ENCODE measurements at regions not wholly inside any gene's neighbourhood (a gene's known extent, or its start where the extent isn't known, plus 50 kb on each side); places are given as distances from the start of the nearest gene placed in this dataset.

- Histone ChIP-seq H3K27ac (no peak overlapping the region), H3K4me3 (no peak overlapping the region)
- no peak for DNase-seq (ENCODE audit: low spot score)
- TF ChIP-seq, protein P1, sequence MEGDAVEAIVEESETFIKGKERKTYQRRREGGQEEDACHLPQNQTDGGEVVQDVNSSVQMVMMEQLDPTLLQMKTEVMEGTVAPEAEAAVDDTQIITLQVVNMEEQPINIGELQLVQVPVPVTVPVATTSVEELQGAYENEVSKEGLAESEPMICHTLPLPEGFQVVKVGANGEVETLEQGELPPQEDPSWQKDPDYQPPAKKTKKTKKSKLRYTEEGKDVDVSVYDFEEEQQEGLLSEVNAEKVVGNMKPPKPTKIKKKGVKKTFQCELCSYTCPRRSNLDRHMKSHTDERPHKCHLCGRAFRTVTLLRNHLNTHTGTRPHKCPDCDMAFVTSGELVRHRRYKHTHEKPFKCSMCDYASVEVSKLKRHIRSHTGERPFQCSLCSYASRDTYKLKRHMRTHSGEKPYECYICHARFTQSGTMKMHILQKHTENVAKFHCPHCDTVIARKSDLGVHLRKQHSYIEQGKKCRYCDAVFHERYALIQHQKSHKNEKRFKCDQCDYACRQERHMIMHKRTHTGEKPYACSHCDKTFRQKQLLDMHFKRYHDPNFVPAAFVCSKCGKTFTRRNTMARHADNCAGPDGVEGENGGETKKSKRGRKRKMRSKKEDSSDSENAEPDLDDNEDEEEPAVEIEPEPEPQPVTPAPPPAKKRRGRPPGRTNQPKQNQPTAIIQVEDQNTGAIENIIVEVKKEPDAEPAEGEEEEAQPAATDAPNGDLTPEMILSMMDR (IDR thresholded peaks at IDR 0.05), result no peak
These were observed 481.6 kb upstream of the FSTL5 start for GRCh38 chr4:162645381-162645780.

GRCh38 chr4:162644346-162644745, 480.5 kb upstream of the FSTL5 start:
- no peak for DNase-seq (ENCODE audit: low spot score)
- Histone ChIP-seq H3K4me3 (no peak overlapping the region), H3K27ac (no peak overlapping the region)
- TF ChIP-seq, protein P1 (IDR thresholded peaks at IDR 0.05), result no peak

GRCh38 chr4:162640152-162640551, 476.4 kb upstream of the FSTL5 start:
- Histone ChIP-seq H3K4me3 (no peak overlapping the region), H3K27ac (no peak overlapping the region)
- TF ChIP-seq, protein P1 (IDR thresholded peaks at IDR 0.05), result no peak
- no peak for DNase-seq (ENCODE audit: low spot score)

- TF ChIP-seq, protein P1 (IDR thresholded peaks at IDR 0.05), result no peak
- no peak overlapping the region for H3K4me3 ChIP-seq
- no peak overlapping the region for H3K27ac ChIP-seq
- DNase-seq (ENCODE audit: low spot score), result no peak
These were observed 470.6 kb upstream of the FSTL5 start for GRCh38 chr4:162634390-162634789.

- H3K27ac ChIP-seq, result no peak overlapping the region
- no peak for DNase-seq (ENCODE audit: low spot score)
- H3K4me3 ChIP-seq, result no peak overlapping the region
- TF ChIP-seq, protein P1 (IDR thresholded peaks at IDR 0.05), result no peak
These were observed 458.9 kb upstream of the FSTL5 start for GRCh38 chr4:162622664-162623063.

GRCh38 chr4:162610116-162610515, 446.3 kb upstream of the FSTL5 start:
- no peak for DNase-seq (ENCODE audit: low spot score)
- TF ChIP-seq, protein P1 (IDR thresholded peaks at IDR 0.05), result no peak
- no peak overlapping the region for H3K27ac ChIP-seq

GRCh38 chr4:162586266-162586665, 422.5 kb upstream of the FSTL5 start:
- Histone ChIP-seq H3K27ac (no peak overlapping the region), H3K4me3 (no peak overlapping the region)
- DNase-seq (ENCODE audit: low spot score), result no peak
- TF ChIP-seq, protein P1 (IDR thresholded peaks at IDR 0.05), result no peak

More at GRCh38 chr4:162610116-162610515, 446.3 kb upstream of the FSTL5 start:
- no peak overlapping the region for H3K4me3 ChIP-seq

Measured in coronary artery (tissue), 2 donors.